GM19395 (cell line): ENCODE measurements at regions not wholly inside any gene's neighbourhood (a gene's known extent, or its start where the extent isn't known, plus 50 kb on each side); places are given as distances from the start of the nearest gene placed in this dataset.
"Not testable (repeated sequence)": the region's sequence is repeated elsewhere in the genome, so short reads cannot be mapped to it uniquely, and the experiment has no call there.

ENCODE experiments used
- ATAC-seq: cut with Tn5 transposase; IDR thresholded peaks from one replicate; pipeline ENCODE4 v1.9.1; 2021; ENCODE audit warnings: mild to moderate bottlenecking, moderate library complexity; ENCODE audit not compliant: unreplicated experiment

DNA sequence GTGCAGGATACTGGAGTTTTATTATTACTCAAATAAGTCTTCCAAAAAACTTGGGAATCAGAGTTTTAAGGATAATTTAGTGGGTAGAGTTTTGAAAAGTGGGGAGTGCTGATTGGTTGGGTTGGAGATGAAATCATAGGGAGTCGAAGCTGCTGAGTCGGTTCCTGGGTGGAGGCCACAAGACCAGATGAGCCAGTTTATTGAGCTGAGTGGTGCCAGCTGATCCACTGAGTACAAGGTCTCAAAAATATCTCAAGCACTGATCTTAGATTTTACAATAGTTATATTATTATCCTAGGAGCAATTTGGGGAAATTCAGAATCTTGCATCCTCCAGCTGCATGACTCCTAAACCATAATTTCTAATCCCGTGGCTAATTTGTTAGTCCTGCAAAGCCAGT is 804.9 kb upstream of the SEMA6A start:
- no peak for ATAC-seq

DNA sequence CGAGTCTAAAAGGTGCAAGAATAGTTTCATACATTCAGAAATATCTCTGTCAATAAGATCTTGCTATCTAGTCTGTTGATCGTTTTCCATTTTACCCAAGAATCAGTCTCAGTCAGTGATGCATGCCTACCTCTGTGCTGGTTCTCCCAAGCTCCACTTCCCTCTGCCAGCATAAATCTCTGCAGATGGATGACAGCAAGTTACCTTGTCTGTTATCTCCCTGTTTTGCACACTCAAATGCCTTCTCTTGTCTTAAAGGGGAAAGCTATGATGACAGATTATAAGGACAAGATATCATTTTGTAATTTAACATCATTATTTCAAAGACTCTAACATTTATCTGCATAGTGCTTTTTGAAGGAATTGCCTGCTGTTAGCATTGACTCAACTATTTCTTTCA is 802.1 kb upstream of the SEMA6A start:
- ATAC-seq, result no peak

DNA sequence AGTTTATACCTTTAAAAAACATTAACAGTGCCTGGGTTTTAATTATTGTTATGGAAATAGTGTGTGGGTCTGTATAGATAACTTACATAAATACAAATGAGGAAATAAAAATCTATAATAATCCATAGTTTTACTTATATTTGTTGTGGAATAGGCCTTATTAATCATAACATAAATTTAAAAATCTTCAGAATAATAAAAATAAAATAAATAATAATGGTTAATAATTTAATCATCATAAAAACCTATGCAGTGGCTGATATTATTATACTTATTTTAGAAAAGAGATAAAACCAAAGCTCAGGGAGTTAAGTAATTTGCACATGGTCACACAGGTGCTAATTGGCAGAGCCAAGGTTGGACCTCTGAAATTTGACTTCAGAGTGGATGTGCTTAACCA is 785.3 kb upstream of the SEMA6A start:
- ATAC-seq, result no peak

DNA sequence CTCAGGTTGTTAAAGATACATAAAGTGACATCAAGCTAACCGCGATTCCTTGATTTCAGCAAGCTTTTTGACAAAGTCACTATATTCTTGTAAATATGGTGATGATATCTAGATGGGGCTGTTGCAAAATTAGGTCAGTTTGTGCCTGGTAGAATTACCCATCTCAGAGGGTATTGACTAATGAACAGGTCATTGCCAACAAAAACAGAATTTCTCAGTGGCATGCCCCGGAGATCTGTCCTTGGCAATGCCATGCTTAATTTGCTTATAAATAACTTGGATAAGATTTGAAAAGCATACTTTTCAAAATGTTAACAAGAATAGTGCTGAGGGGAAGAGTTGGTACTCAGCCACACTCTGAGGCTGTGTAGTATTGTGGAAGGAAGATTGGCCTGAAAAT is 783.3 kb upstream of the SEMA6A start:
- ATAC-seq, result no peak

DNA sequence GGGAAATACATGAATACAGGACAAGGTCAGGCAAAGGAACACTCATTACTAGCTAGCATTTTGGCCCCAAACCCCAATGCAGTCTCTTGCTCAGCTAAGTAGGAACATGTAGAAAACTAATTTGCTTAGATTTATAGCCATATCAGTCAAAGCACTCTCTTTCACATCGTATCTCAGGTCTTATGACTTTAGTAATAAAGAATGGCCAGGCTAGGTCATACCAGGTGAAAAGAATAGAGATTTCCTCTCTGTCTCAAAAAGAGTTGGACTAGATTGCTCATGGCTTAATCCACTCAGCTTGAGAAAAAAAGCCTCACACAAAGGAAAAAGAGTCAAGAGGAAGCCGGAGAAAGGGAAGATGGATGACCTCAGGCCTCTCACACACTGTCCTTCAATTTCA is 772.7 kb upstream of the SEMA6A start:
- ATAC-seq, result no peak

DNA sequence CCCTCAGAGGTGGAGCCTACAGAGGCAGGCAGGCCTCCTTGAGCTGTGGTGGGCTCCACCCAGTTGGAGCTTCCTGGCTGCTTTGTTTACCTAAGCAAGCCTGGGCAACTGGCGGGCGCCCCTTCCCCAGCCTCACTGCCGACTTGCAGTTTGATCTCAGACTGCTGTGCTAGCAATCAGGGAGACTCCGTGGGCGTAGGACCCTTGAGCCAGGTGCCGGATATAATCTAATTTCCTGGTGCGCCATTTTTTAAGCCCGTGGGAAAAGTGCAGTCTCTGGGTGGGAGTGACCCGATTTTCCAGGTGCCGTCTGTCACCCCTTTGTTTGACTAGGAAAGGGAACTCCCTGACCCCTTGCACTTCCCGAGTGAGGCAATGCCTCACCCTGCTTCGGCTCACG is 769.1 kb upstream of the SEMA6A start:
- ATAC-seq, result not testable (repeated sequence)

DNA sequence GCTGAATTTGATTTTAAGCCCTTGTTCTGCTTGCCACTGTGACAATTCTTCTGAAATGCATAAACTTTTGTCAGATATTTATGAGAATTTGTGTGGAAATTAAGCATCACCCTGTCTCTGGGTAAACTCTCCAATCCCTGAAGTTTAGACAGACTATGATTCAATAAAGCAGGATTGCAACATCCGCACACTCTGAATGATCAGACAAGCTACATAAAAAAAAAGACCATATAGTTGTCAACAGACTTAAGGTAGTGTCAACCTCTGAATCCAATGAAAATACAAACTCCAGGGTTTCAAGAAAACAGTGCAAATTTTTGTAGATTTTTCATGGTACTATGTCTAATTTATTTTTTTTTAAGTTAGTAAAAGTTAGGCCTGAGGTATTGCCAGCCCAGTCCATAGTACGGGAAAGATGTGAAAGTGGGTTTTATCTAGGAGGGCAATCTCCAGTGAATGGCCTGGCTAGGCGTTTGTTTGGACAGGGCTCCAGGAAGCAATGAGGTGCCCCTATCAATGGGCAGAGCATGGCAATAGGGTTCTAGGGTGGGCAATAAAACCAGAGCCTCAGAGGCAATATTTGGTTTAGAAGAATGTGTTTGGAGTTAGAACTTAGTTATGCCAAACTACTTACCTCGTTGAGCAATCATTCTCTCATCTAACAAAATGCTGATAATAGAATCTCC is 762.6 kb upstream of the SEMA6A start:
- no peak for ATAC-seq

DNA sequence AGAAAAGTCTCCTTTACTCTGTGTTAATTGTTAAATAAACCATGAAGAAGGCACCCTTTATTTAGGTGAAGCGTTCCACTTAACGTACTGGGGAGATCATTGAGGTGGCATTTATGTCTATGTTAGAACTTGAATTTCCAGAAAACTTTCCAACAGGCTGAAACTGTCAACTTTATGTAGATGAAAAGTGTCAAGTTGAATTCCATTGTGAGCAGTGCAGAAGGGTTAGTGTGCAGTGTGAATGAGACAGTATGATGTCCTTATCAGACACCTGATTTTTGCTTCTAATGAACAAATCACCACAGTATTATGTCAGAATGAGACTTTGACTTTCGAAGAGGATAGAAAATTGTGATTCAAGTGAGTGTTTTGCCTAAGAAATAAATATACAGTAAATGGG is 761.6 kb upstream of the SEMA6A start:
- ATAC-seq, result no peak

DNA sequence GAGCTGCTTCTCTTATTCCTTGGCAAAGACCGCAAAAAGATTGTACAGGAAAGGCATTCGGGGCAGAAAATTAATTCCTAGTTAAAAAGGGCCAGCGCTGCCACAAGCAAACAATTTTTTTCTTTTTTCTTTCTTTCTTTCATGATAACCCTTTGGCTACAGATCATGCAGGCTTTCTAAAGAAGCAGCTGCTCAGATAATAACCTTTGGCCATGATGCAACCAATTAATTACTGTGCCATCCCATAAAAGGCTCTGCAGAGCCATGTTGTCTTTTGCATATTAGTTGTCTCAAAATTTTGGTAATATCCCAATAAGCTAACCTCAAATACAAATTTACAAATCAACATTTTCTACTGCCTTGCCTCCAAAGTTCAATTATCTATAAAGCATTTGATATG is 758.4 kb upstream of the SEMA6A start:
- ATAC-seq, result no peak

DNA sequence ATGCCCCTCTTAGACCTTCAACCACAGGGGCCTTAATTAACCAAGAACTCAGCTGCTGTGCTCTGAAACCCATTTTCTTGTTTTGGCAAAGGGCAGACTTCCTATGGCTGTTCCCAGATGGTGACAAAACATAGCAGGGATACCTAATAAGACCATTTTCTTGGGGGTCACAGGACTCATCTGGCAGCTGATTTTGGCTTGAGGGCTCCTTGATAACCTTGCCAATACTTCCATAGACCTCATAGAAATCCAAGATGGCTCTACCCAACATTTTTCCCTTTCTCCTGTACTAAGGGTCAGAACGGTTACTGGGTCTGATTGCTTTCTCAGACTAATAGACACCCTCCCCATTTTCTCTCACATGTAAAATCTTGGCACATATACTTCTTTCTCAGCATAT is 757.7 kb upstream of the SEMA6A start:
- ATAC-seq, result no peak

DNA sequence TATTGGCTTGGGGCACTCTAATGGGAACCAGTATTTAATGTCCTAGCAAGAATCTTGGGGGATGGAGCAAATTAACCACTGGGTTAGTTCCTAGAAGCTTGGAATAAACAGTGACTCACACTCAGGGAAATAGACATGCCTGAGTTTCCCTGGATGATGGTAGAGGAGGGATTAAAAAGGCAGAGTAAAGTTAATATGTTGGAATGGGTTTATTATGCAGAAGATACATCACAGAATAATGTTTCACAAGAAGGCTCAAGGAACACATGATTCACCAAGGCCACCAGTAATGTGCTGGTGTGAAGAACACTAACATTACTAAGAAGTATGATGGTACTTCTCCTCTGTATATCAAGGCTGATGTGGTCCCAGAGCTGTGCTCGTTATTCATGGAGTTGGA is 752.9 kb upstream of the SEMA6A start:
- no peak for ATAC-seq

DNA sequence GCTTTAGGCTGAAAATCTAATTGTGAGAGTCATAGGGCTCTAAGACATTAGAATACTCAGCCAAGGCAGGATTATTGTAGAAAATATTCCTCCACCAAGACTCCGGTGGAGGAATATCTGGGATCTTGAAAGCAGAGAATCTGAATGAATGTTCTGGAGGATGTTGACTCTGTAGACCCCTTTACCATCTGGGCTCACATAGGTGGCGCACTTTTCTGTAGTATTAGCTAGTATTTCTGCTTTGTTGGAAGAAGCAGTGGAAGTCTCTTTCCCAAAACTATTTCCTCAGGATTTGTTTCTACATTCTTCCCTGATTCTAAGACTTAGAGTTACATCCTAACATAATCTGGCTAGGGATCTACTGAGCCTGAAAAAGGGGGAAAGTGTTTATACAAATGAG is 752.4 kb upstream of the SEMA6A start:
- no peak for ATAC-seq

DNA sequence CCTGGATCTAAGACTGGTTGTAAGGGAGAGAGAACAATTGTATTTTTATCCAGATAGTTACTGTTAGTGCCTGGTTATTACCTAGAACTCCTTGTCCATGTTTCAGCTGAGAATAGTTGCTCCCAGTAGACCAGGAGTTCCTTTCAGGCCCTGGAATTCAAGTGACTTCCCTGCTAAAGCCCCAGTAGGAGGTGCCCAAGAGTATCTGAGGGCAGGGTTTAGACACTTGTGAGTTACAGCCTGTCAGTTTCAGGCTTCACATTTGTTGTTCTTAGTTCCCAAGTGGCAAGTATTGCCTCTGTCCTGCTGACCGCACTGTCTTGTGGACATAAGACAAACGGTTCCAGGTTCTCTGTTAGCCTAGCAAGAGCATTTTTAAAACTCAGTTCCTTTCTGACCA is 743.9 kb upstream of the SEMA6A start:
- ATAC-seq, result no peak

DNA sequence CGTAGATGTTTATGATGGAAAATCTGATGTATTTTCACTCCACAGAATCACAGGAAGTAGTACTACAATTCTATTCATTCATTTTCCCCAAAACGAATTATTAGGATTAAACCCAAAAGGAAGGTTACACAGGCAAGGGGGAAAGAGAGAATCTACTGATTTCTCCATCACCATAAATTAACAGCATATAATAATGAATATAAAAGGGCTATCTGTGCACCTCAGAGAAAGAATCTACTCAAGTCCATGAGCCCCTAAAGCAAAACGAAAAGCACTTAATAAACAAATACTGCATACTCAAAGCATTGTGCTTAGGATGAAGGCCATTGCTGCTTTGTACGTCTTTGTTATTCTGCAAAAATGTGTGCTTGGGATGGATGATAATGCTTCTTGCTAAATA is 740.5 kb upstream of the SEMA6A start:
- ATAC-seq, result no peak

DNA sequence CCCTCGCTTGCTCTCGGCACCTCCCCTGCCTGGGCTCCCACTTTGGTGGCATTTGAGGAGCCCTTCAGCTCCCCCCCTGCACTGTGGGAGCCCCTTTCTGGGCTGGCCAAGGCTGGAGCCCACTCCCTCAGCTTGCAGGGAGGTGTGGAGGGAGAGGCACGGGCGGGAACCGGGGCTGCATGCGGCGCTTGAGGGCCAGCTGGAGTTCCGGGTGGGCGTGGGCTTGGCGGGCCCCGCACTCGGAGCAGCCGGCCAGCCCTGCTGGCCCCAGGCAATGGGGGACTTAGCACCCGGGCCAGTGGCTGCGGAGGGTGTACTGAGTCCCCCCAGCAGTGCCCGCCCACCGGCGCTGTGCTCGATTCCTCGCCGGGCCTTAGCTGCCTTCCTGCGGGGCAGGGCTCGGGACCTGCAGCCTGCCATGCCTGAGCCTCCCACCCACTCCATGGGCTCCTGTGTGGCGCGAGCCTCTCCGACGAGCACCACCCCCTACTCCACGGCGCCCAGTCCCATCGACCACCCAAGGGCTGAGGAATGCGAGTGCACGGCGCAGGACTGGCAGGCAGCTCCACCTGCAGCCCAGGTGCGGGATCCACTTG is 730.0 kb upstream of the SEMA6A start:
- not testable (repeated sequence) for ATAC-seq

DNA sequence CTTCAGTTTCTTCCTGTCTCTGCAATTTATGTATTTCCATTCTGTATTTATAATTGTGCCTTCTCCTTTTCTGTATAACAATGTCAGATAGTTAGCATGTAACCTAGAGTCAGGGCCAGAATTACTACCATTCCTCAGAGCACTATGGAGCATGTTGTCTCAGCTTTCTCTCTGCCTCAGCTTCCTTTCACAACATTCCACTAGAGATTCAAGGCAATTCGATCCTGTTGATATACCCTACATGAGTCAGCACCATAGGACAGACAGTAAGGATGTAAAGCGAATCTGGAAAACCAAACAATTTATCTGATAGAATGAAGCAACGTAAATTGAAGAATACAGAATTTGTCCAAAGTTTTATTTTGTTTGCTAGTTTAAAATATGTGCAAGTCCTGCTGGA is 728.3 kb upstream of the SEMA6A start:
- no peak for ATAC-seq

DNA sequence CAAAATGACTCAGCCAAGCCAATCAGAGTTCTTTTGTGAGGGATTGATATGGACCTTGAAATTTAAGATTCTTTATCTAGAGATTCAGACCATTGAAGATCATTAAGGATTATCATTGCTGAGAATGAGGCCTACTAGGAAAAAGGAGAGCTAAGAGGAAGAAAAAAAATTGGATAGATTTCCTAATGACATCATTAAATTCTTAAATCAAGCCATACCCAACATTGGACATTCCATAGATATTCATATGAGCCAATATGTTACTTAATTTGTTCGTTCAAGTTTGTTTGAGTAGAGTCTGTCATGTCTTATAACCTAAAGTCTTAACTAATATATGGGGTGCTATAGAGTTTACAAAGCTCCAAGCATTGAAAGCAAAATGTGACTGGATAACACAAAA is 727.9 kb upstream of the SEMA6A start:
- ATAC-seq, result no peak

DNA sequence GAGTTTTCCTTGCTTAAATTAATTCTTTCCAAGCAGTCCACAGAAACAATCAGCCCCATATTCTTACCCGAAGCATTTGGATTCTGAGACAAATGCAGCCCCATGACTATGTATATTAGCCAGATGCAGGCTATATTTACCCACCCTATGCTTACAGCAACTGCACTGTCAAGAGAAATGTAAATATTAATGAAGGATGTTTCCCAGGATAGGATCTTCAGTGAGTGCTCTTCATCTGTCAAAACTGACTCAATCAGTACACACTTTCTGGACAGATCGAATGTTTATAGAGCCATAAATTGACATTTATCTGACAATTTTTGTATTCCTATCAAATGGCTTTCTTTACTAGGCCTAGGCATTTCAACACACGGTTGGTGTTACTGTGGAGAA is 725.3 kb upstream of the SEMA6A start:
- ATAC-seq, result no peak

DNA sequence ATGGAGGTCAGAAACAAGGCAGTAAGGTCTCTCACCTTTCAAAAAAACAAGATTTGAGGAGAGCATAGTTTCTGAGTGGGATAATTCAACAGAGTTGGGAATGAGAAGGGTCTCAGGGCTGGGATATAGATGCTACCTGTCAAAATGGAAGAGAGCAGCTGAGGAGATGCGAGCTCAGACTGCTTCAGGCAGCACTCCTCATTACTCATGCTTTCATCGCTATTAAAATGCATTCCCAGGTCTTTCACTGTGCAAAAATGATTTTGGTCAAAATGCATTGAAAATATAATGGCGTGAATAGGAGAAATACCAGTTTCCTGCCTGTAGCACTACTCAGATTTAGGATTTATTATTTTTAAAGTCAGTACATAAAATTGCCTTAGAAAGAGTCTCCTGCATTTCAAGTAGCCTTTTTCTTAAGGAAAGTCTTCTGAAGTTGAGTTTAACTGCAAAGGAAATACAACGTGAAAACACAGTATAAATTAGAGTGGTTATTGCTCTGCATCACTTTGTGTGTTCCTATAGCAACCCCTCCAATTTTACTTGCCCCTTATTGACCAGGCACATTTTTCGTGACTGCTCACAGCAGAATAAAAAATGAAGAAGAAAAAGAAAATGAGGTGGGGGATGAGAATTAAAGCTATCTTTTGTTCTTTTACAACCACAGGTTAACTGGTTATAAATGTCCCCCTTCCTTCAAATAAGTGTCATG is 724.8 kb upstream of the SEMA6A start:
- ATAC-seq, result no peak

DNA sequence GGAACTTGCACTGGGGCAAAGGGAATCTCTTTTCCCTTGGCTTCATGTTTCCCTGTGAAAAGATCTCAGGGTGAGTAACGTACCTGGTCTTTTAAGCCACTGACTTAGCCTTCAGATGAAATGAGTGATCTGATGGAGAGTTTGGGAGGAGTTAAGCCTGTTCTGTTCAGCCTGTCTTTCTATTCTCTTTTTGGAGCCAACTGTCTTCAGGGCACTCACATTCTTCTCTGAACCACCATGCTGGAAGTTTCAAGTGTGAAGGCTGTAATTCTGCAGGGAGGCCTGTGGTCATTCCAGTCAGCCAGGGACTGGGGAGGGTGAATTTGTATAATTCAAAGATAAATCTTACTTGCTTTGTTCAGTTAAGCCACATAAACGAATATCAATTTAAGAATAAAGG is 722.2 kb upstream of the SEMA6A start:
- no peak for ATAC-seq

DNA sequence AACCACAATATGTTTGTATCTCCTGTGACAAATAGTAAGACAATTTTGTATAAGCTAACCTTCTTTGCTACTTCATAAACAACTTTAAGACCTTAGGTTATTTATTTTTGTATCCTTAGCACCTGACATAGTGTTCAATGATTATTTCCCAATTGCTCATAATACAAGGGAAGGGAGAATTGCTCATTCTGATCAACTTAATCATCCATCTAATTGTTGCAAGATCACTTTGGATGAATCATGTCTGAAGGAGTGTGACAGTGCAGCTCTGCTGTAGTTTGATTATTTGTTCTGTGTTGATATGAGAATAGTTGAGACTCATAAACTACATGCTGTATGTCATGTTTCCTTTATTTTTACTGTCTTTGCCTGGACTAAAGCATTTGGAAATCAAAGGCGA is 721.3 kb upstream of the SEMA6A start:
- no peak for ATAC-seq

DNA sequence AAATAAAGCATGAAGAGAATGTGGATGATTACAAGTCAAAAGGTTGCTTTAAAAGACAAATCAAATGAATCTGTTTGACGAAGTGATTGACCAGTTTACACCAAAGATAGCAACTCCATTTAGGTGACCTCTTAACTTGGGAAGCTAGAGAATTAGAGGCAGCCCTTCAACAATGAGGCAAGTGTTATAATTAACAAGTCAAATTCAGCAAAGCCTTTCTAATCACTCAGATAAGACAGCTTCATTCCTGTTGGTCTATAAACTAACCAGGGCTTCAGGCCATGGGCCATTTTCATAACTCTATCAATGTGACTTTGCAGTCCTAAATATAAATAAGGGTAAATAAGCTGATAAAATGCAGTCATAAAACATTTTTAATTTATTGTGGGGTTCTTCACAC is 712.2 kb upstream of the SEMA6A start:
- no peak for ATAC-seq

DNA sequence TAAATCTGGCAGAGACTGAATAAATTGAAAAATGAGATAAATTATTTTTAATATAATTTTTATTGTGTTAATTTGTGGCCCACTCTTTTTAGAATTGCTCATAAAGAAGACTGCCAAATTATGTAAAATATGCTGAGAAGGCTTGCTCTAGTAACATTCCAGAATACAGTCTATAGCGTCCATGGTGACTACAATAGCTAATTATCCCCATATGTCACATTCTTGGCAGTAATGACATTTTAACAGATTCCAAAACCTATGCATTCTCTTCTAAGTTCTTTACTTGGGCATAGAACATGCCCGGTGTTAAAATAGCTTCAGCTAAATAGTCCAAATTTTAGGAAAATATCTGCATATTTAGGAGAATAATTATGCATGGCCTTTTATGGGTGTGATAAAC is 697.0 kb upstream of the SEMA6A start:
- no peak for ATAC-seq
